ENCODE measurements at regions not wholly inside any gene's neighbourhood (a gene's known extent, or its start where the extent isn't known, plus 50 kb on each side); places are given as distances from the start of the nearest gene placed in this dataset.

DNA sequence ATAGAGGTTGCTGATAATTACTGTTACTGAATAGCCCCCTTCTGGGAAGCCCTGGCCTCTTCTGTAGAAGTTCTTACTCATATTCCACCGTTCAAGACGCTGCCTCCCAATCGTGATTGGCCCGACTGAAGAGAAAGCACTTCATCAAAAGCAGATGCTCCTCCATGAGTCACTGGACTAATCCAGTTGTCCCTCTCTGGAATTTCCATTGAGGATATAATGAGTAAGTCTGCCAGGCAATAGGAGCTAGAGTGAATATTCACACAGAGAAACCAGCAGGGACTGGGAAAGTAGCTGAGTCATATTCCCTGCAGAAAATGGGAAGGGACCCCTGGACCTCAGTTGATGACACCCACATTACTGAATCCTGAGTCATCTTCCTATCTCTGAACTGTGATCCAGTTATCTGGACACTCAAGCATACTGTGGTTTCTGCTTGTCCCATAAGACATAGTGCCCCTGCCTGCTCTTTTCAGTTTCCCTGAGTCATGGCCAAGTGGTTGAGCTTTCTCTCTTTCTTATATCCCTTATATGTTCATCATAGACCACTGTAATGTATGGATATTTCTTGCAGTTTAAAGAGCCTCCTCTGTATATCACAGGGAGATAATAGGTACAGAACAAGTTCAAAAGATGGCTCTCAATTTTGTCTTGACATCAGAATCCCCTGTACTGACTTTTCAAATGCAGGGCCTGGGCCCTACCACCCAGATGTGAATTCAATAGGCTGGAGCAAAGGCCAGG, 151.2 kb upstream of the CDIN1 start:
- peak; percentile 92 for DNase-seq (ENCODE audit: extremely low read depth, low read depth)
- TF ChIP-seq, protein P1, sequence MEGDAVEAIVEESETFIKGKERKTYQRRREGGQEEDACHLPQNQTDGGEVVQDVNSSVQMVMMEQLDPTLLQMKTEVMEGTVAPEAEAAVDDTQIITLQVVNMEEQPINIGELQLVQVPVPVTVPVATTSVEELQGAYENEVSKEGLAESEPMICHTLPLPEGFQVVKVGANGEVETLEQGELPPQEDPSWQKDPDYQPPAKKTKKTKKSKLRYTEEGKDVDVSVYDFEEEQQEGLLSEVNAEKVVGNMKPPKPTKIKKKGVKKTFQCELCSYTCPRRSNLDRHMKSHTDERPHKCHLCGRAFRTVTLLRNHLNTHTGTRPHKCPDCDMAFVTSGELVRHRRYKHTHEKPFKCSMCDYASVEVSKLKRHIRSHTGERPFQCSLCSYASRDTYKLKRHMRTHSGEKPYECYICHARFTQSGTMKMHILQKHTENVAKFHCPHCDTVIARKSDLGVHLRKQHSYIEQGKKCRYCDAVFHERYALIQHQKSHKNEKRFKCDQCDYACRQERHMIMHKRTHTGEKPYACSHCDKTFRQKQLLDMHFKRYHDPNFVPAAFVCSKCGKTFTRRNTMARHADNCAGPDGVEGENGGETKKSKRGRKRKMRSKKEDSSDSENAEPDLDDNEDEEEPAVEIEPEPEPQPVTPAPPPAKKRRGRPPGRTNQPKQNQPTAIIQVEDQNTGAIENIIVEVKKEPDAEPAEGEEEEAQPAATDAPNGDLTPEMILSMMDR (IDR thresholded peaks at IDR 0.05; ENCODE audit: low read depth, low read length), result no peak

DNA sequence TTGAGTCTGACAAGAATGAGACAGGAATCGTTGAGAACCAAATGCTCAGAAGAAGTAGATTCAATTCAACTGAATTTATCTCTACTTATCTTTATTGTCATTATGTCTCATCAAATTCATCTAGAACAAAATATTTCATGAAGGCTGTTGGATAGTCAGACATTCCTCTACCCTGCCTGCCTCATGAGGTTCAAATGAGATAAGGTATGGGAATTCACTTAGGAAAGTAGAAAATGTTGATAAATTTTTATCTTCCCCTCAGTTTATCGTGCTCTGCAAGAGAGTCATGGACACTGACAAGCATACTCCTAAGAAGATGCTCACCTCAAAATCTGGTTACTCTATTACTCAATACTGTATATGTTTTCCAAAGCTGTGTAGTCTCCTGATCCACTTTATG, 149.7 kb upstream of the CDIN1 start:
- DNase-seq (ENCODE audit: extremely low read depth, low read depth), result no peak
- TF ChIP-seq, protein P1 (IDR thresholded peaks at IDR 0.05; ENCODE audit: low read depth, low read length), result no peak

DNA sequence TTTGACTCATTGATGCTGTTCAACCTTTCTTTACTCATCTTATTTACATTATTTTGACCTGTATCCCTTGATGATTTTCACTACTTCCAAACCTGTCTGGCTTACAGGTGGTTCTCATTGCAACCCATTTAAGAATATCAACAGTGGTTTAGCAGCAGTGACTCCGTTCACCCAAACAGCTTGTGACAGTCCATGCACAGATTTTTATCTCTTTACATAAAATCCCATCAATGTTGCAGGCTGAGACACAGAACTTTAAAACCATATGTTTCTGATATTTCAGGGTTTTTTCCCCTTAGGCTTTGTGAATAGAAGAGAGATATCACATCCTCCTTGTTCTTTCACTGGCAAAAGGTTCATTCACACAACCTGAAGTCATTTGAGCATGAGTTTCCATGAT, 149.1 kb upstream of the CDIN1 start:
- no peak for DNase-seq (ENCODE audit: extremely low read depth, low read depth)
- TF ChIP-seq, protein P1 (IDR thresholded peaks at IDR 0.05; ENCODE audit: low read depth, low read length), result no peak

DNA sequence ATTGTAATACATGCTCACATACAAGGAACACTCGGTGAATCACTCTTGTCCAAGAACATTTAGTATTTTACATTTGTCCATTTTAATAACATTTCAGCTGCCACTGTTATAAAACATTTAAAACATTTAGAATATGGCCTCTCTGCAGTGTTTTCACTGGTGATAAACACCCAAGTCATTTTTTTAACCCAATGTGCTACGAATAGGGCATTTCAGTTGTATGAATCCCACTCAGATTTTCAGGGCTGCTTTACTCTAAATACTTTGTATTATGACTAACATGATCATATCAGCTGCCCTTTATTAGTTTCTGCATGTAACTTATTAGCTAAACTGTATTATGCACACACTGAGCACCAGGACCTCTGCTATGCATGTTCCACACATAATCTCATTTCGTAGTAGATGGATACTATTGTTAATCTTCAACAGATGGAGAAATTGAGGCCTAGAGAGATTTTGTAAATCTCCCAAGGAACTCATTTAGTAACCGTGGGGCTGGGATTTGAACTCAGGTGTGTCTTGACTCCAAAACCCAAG, 148.6 kb upstream of the CDIN1 start:
- no peak for DNase-seq (ENCODE audit: extremely low read depth, low read depth)
- TF ChIP-seq, protein P1 (IDR thresholded peaks at IDR 0.05; ENCODE audit: low read depth, low read length), result no peak

DNA sequence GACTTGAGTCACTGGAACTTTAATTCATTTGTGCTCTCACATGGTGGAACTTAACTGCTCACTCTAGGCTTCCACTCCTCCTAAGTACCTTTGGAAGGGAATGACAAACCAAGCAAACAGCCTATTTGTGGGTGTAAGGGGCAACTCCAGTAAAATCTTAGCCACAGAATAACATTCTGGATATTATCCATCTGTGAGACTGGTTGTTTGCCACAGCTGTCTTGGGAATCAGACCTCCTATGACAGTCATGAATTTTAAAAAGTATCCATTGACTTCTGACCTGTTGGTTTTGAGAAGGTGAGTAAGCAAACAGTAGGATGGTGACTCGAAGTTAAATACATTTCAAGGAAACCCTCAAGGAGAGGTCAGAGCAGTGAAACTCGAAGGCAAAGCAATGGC, 147.3 kb upstream of the CDIN1 start:
- DNase-seq (ENCODE audit: extremely low read depth, low read depth), result no peak

DNA sequence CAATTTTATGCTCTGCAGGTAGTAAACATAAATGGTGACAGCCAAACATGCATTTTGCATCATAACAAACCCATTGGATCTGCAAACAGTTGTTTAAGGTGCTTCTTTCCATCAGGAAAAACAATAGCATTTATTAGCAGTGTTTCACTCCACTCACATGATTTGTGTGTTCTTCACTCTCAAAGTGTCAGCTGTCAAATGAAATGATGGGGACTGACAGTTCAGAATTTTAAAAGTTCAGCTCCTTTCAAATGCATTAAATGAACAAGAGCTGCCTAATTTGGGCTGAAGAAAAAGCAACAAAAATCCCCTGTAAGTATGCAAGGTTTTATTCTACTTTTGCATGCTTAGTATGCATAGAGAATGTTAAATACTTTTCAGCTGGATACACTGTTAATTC, 145.2 kb upstream of the CDIN1 start:
- DNase-seq (ENCODE audit: extremely low read depth, low read depth), result no peak
- TF ChIP-seq, protein P1 (IDR thresholded peaks at IDR 0.05; ENCODE audit: low read depth, low read length), result no peak

More for the DNA sequence above, 147.3 kb upstream of the CDIN1 start:
- TF ChIP-seq, protein P1 (IDR thresholded peaks at IDR 0.05; ENCODE audit: low read depth, low read length), result no peak

DNA sequence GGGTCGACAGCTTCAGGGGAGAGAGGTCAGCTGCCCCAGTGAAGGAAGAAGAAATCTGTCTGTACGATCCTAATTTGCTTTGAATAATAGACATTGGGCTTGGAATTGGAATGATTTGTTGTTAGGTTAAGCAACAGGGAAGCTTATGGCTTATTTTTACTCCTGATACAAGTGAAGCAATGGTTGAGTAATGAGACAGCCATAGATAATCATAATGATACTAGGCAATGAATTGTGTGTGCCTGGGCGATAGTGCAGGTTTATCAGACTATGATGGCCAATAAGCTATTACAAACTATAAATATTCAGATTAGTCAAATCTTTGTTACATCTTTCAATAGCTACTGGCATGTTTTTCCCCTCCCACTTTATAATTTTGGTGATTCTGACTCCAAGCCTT, 140.9 kb upstream of the CDIN1 start:
- TF ChIP-seq, protein P1 (IDR thresholded peaks at IDR 0.05; ENCODE audit: low read depth, low read length), result no peak
- no peak for DNase-seq (ENCODE audit: extremely low read depth, low read depth)
